ENCODE measurements at regions not wholly inside any gene's neighbourhood (a gene's known extent, or its start where the extent isn't known, plus 50 kb on each side); places are given as distances from the start of the nearest gene placed in this dataset.

GRCh38 chr3:177959188-177959587 lies 577.0 kb upstream of the KCNMB2 start:
- no peaks in the 10 kb centered on the region for H3K9me3 ChIP-seq
- no peaks in the 10 kb centered on the region for H3K4me1 ChIP-seq
- no peak for DNase-seq (ENCODE audit: low spot score)
- TF ChIP-seq, protein P1, sequence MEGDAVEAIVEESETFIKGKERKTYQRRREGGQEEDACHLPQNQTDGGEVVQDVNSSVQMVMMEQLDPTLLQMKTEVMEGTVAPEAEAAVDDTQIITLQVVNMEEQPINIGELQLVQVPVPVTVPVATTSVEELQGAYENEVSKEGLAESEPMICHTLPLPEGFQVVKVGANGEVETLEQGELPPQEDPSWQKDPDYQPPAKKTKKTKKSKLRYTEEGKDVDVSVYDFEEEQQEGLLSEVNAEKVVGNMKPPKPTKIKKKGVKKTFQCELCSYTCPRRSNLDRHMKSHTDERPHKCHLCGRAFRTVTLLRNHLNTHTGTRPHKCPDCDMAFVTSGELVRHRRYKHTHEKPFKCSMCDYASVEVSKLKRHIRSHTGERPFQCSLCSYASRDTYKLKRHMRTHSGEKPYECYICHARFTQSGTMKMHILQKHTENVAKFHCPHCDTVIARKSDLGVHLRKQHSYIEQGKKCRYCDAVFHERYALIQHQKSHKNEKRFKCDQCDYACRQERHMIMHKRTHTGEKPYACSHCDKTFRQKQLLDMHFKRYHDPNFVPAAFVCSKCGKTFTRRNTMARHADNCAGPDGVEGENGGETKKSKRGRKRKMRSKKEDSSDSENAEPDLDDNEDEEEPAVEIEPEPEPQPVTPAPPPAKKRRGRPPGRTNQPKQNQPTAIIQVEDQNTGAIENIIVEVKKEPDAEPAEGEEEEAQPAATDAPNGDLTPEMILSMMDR (IDR thresholded peaks at IDR 0.05) = no peak
- H3K36me3 ChIP-seq = no peaks in the 10 kb centered on the region
- no peaks in the 10 kb centered on the region for H3K27me3 ChIP-seq
- H3K4me3 ChIP-seq = no peak overlapping the region
- no peak overlapping the region for H3K27ac ChIP-seq

GRCh38 chr3:177960014-177960413 lies 576.2 kb upstream of the KCNMB2 start:
- H3K27me3 ChIP-seq = no peaks in the 10 kb centered on the region
- H3K27ac ChIP-seq = no peak overlapping the region
- H3K9me3 ChIP-seq = no peaks in the 10 kb centered on the region
- H3K4me3 ChIP-seq = no peak overlapping the region
- H3K4me1 ChIP-seq = no peaks in the 10 kb centered on the region
- TF ChIP-seq, protein P1 (IDR thresholded peaks at IDR 0.05) = no peak
- DNase-seq (ENCODE audit: low spot score) = no peak
- H3K36me3 ChIP-seq = no peaks in the 10 kb centered on the region

GRCh38 chr3:177960722-177961121 lies 575.5 kb upstream of the KCNMB2 start:
- no peak for DNase-seq (ENCODE audit: low spot score)
- Histone ChIP-seq H3K4me3 (no peak overlapping the region), H3K4me1 (no peaks in the 10 kb centered on the region), H3K9me3 (no peaks in the 10 kb centered on the region), H3K27ac (no peak overlapping the region), H3K36me3 (no peaks in the 10 kb centered on the region), H3K27me3 (no peaks in the 10 kb centered on the region)
- TF ChIP-seq, protein P1 (IDR thresholded peaks at IDR 0.05) = no peak

GRCh38 chr3:177961784-177962183 lies 574.5 kb upstream of the KCNMB2 start:
- DNase-seq (ENCODE audit: low spot score) = no peak
- Histone ChIP-seq H3K36me3 (no peaks in the 10 kb centered on the region), H3K27ac (no peak overlapping the region), H3K4me1 (no peaks in the 10 kb centered on the region), H3K4me3 (no peak overlapping the region), H3K27me3 (no peaks in the 10 kb centered on the region), H3K9me3 (no peaks in the 10 kb centered on the region)
- TF ChIP-seq, protein P1 (IDR thresholded peaks at IDR 0.05) = no peak

DNA sequence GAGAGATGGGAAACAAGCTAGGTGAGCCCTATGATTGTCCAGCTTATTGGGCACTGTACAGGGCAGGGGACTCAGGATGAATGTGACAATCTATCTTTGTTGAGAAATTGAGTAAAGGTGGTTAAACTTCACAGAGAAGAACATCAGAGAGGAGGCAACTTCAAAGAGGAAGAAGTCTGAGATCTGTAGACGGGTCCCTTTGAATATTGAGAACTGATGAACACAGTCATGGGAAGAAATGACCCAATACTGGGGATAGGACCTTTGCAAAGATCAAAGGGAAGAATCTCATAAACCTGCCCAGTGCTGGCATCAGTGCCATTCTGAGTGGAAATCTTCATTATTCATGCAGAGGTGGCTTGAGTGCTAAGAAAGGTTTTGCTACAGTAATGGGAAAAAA lies 569.7 kb upstream of the KCNMB2 start:
- Histone ChIP-seq H3K27ac (no peak overlapping the region), H3K4me1 (no peaks in the 10 kb centered on the region), H3K4me3 (no peak overlapping the region), H3K36me3 (no peaks in the 10 kb centered on the region), H3K9me3 (no peaks in the 10 kb centered on the region), H3K27me3 (no peaks in the 10 kb centered on the region)
- no peak for DNase-seq (ENCODE audit: low spot score)
- TF ChIP-seq, protein P1 (IDR thresholded peaks at IDR 0.05) = no peak

DNA sequence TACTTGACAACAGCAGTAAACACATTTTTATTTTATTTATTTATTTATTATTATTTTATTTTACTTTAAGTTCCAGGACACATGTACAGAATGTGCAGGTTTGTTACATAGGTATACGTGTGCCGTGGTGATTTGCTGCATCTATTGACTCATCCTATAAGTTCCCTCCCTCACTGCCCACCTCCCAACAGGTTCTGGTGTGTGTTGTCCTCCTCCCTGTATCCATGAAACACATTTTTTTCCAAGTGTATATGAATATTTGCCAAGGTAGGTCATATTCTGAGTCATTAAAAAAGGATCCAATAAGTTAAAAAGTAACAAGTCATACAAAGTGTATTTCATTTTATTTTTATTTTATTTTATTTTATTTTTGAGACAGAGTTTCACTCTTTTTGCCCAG lies 567.3 kb upstream of the KCNMB2 start:
- Histone ChIP-seq H3K9me3 (no peaks in the 10 kb centered on the region), H3K27me3 (no peaks in the 10 kb centered on the region), H3K27ac (no peak overlapping the region), H3K4me1 (no peaks in the 10 kb centered on the region), H3K4me3 (no peak overlapping the region), H3K36me3 (no peaks in the 10 kb centered on the region)
- no peak for DNase-seq (ENCODE audit: low spot score)
- TF ChIP-seq, protein P1 (IDR thresholded peaks at IDR 0.05) = no peak
